Activated CD4-positive, alpha-beta T cell treated with anti-CD3 and anti-CD28 coated beads, Interleukin-2, amount 50 U/mL, for 48 hours (primary cell): ENCODE measurements at regions not wholly inside any gene's neighbourhood (a gene's known extent, or its start where the extent isn't known, plus 50 kb on each side); places are given as distances from the start of the nearest gene placed in this dataset.
"Not testable (repeated sequence)": the region's sequence is repeated elsewhere in the genome, so short reads cannot be mapped to it uniquely, and the experiment has no call there.

Source experiments
- DNase-seq, 2 experiments: peaks; one replicate each; pipeline ENCODE4 v3.0.0-alpha.2; 2020

GRCh38 chr17:56690441-56691291 is 97.2 kb downstream of the NOG start:
- DNase-seq, result no peak

GRCh38 chr17:56694825-56695224 is 101.3 kb downstream of the NOG start:
- no peak for DNase-seq

- DNase-seq, result no peak
Observed at GRCh38 chr17:56697190-56697589, 103.7 kb downstream of the NOG start.

GRCh38 chr17:56699186-56699894 is 105.8 kb downstream of the NOG start:
- no peak for DNase-seq

- no peak for DNase-seq
Observed at GRCh38 chr17:56700919-56701420, 107.5 kb downstream of the NOG start.

- no peak for DNase-seq
Observed at GRCh38 chr17:56707312-56708219, 114.1 kb downstream of the NOG start.

GRCh38 chr17:56708220-56708558 is 114.7 kb downstream of the NOG start:
- no peak for DNase-seq

GRCh38 chr17:56708670-56709410 is 115.3 kb downstream of the NOG start:
- no peak for DNase-seq

GRCh38 chr17:56710986-56711385 is 117.5 kb downstream of the NOG start:
- no peak for DNase-seq

- peak; percentile 78 to 83 for DNase-seq
Observed at GRCh38 chr17:56715613-56716357, 117.9 kb downstream of the C17orf67 start.

- DNase-seq, result no peak
Observed at GRCh38 chr17:56717471-56717870, 116.2 kb downstream of the C17orf67 start.

- DNase-seq, result no peak
Observed at GRCh38 chr17:56718515-56718914, 115.2 kb downstream of the C17orf67 start.

- no peak for DNase-seq
Observed at GRCh38 chr17:56723421-56723820, 110.3 kb downstream of the C17orf67 start.

- no peak for DNase-seq
Observed at GRCh38 chr17:56724664-56725063, 109.1 kb downstream of the C17orf67 start.

GRCh38 chr17:56725144-56725543 is 108.6 kb downstream of the C17orf67 start:
- no peak for DNase-seq

GRCh38 chr17:56727876-56728617 is 105.7 kb downstream of the C17orf67 start:
- DNase-seq, result no peak

GRCh38 chr17:56731096-56731495 is 102.6 kb downstream of the C17orf67 start:
- not testable (repeated sequence) for DNase-seq

- no peak for DNase-seq
Observed at GRCh38 chr17:56733833-56734232, 99.9 kb downstream of the C17orf67 start.

- no peak for DNase-seq
Observed at GRCh38 chr17:56735842-56736241, 97.9 kb downstream of the C17orf67 start.

GRCh38 chr17:56737421-56738161 is 96.1 kb downstream of the C17orf67 start:
- DNase-seq, result no peak
